Karpas-422 (cell line): ENCODE measurements at regions not wholly inside any gene's neighbourhood (a gene's known extent, or its start where the extent isn't known, plus 50 kb on each side); places are given as distances from the start of the nearest gene placed in this dataset.
"Not testable (repeated sequence)": the region's sequence is repeated elsewhere in the genome, so short reads cannot be mapped to it uniquely, and the experiment has no call there.

ENCODE experiments used
- DNase-seq: peaks from one replicate; pipeline ENCODE4 v3.0.0-alpha.2; 2015
- H2AFZ ChIP-seq: fragments of 200-600 bp; sonication (generic); 2 replicates; pipeline ENCODE4 v1.6.1; 2014; ENCODE audit warnings: antibody characterized with exemption, low read length, mixed read lengths
- H3K27ac ChIP-seq: fragments of 200-600 bp; sonication (generic); 2 replicates; pipeline ENCODE4 v1.5.1; 2014; ENCODE audit warnings: mild to moderate bottlenecking, low read length, moderate library complexity
- H3K27me3 ChIP-seq: fragments of 200-600 bp; sonication (generic); 2 replicates; pipeline ENCODE4 v1.6.1; 2014; ENCODE audit warnings: low read length, mixed read lengths
- H3K36me3 ChIP-seq: fragments of 200-600 bp; sonication (generic); 2 replicates; pipeline ENCODE4 v1.6.1; 2014; ENCODE audit warnings: low read length, mixed read lengths; ENCODE audit not compliant: insufficient read depth
- H3K4me1 ChIP-seq: fragments of 200-600 bp; sonication (generic); 2 replicates; pipeline ENCODE4 v1.6.1; 2014; ENCODE audit warnings: mild to moderate bottlenecking, low read length, mixed read lengths
- H3K4me2 ChIP-seq: fragments of 200-600 bp; sonication (generic); 2 replicates; pipeline ENCODE4 v1.6.1; 2014; ENCODE audit warnings: low read length, low read depth, mild to moderate bottlenecking; ENCODE audit not compliant: poor library complexity, severe bottlenecking
- H3K4me3 ChIP-seq: fragments of 200-600 bp; sonication (generic); 2 replicates; pipeline ENCODE4 v1.5.1; 2014; ENCODE audit warnings: mild to moderate bottlenecking, antibody characterized with exemption, low read length, mixed read lengths
- H3K79me2 ChIP-seq: fragments of 200-600 bp; sonication (generic); 2 replicates; pipeline ENCODE4 v1.6.1; 2014; ENCODE audit warnings: mild to moderate bottlenecking, low read length, mixed read lengths
- H3K9ac ChIP-seq: fragments of 200-600 bp; sonication (generic); 2 replicates; pipeline ENCODE4 v1.6.0; 2014; ENCODE audit warnings: low read length
- H3K9me2 ChIP-seq: fragments of 200-600 bp; sonication (generic), shearing (Covaris generic); replicated peaks from 2 replicates; pipeline ENCODE4 v1.6.0; 2014; ENCODE audit warnings: mild to moderate bottlenecking, low read length, moderate library complexity; ENCODE audit not compliant: insufficient read depth
- H3K9me3 ChIP-seq: fragments of 300-700, 200-600 bp; sonication (generic); 2 replicates; pipeline ENCODE4 v1.6.1; 2014; ENCODE audit warnings: low read length, mixed read lengths
- H4K20me1 ChIP-seq: fragments of 200-600 bp; sonication (generic); 2 replicates; pipeline ENCODE4 v1.6.1; 2014; ENCODE audit warnings: mild to moderate bottlenecking, antibody characterized with exemption, low read length, low read depth; ENCODE audit not compliant: insufficient read depth

GRCh38 chr14:23898359-23898758 lies 55.2 kb upstream of the DHRS4 start:
- H3K27me3 ChIP-seq, DNase-seq, H2AFZ ChIP-seq, H3K4me1 ChIP-seq, H4K20me1 ChIP-seq, H3K79me2 ChIP-seq, H3K9me2 ChIP-seq, H3K9ac ChIP-seq, H3K9me3 ChIP-seq, H3K27ac ChIP-seq, H3K4me2 ChIP-seq, H3K36me3 ChIP-seq, H3K4me3 ChIP-seq: not testable (repeated sequence)

GRCh38 chr14:23899788-23900187 lies 53.8 kb upstream of the DHRS4 start:
- no peak overlapping the region for H3K4me3 ChIP-seq
- H3K79me2 ChIP-seq, result no peaks in the 10 kb centered on the region
- H3K9me2 ChIP-seq, result no peaks in the 10 kb centered on the region
- no peaks in the 10 kb centered on the region for H3K9me3 ChIP-seq
- H2AFZ ChIP-seq, result no peak overlapping the region
- no peak overlapping the region for H3K27ac ChIP-seq
- no peaks in the 10 kb centered on the region for H3K27me3 ChIP-seq
- H3K36me3 ChIP-seq, result no peaks in the 10 kb centered on the region
- H3K4me1 ChIP-seq, result peaks cover 4% of the 10 kb centered on the region; the same call in 1 of the 2 replicates
- H3K4me2 ChIP-seq, result no peak overlapping the region
- H4K20me1 ChIP-seq, result no peaks in the 10 kb centered on the region
- no peak for DNase-seq
- H3K9ac ChIP-seq, result no peak overlapping the region

GRCh38 chr14:23903442-23903841 lies 50.1 kb upstream of the DHRS4 start:
- Histone ChIP-seq H3K4me1 (no peaks in the 10 kb centered on the region), H4K20me1 (no peaks in the 10 kb centered on the region)

More at GRCh38 chr14:23903442-23903841, 50.1 kb upstream of the DHRS4 start:
- H3K27ac ChIP-seq, result no peak overlapping the region
- no peak overlapping the region for H3K9ac ChIP-seq
- no peak overlapping the region for H3K4me2 ChIP-seq
- no peaks in the 10 kb centered on the region for H3K9me3 ChIP-seq
- H3K4me3 ChIP-seq, result no peak overlapping the region
- no peaks in the 10 kb centered on the region for H3K27me3 ChIP-seq
- H3K36me3 ChIP-seq, result no peaks in the 10 kb centered on the region
- no peaks in the 10 kb centered on the region for H3K9me2 ChIP-seq
- no peak for DNase-seq
- H3K79me2 ChIP-seq, result no peaks in the 10 kb centered on the region
- no peak overlapping the region for H2AFZ ChIP-seq
